ENCODE measurements at regions not wholly inside any gene's neighbourhood (a gene's known extent, or its start where the extent isn't known, plus 50 kb on each side); places are given as distances from the start of the nearest gene placed in this dataset.

DNA sequence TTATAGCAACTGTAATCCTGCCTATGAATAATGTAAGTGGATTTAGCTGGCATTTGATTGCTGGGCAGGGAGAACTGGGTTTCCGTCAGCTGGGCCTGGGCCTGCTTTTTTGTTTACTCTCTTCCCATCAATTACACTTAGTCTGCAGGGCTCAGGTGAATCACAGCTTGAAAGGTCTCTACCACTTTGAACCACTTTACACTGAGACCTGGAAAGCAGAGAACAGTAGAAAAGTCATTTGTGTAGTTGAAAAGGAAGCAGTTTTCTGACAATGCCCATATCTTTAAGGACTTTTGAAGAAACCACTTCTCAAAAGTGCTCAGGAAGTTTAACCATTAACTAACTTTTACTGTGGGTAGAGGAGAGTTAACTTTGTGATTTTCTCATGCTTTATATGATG lies 315.4 kb upstream of the SASH1 start:
- Histone ChIP-seq H3K27me3 (ENCODE audit: insufficient read depth, low read length) (no peaks in the 10 kb centered on the region), H3K79me2 (ENCODE audit: control insufficient read depth, insufficient read depth, low read length, unreplicated experiment) (no peaks in the 10 kb centered on the region), H2AFZ (ENCODE audit: low read length, unreplicated experiment) (no peak overlapping the region), H3K36me3 (ENCODE audit: insufficient read depth, low read length) (no peaks in the 10 kb centered on the region), H3K4me1 (ENCODE audit: control insufficient read depth, insufficient read depth, low read length, unreplicated experiment) (no peaks in the 10 kb centered on the region), H3K27ac (ENCODE audit: low read depth, low read length) (no peak overlapping the region), H3K4me3 (ENCODE audit: low read depth, low read length) (no peak overlapping the region)

DNA sequence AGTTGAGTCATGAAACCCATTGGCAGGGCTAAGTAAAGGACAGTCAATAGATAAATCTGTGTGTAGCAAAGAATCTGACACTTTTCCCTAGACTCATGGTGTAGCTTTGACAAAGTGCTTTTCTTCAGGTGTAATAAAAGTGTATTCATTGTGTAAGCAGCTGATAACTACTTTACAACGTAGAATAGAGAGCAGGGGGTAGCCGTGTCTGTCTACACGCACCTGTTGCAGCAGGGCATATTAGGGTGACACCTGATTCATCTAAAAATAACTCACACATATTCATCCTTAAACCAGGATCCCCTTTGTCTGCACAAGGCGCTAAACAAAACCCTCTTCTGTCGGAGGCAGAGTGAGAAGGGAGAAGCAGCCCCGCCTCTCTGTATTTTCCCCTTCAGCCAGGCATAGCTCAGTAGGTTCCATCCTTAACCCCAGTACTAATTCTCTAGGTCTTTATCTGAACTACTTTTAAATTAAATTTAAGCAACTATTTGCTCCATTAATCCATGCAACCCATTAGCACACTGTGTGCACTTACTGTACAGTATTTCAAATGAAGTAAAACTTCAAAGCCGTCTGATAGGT lies 306.7 kb upstream of the SASH1 start:
- H3K36me3 ChIP-seq (ENCODE audit: insufficient read depth, low read length) = no peaks in the 10 kb centered on the region
- no peaks in the 10 kb centered on the region for H3K4me1 ChIP-seq (ENCODE audit: control insufficient read depth, insufficient read depth, low read length, unreplicated experiment)
- peaks cover 9% of the 10 kb centered on the region for H3K27me3 ChIP-seq (ENCODE audit: insufficient read depth, low read length)
- no peak overlapping the region for H3K4me3 ChIP-seq (ENCODE audit: low read depth, low read length)
- no peaks in the 10 kb centered on the region for H3K79me2 ChIP-seq (ENCODE audit: control insufficient read depth, insufficient read depth, low read length, unreplicated experiment)
- no peak overlapping the region for H3K27ac ChIP-seq (ENCODE audit: low read depth, low read length)
- H2AFZ ChIP-seq (ENCODE audit: low read length, unreplicated experiment) = no peak overlapping the region

GRCh38 chr6:148037496-148037895 lies 305.1 kb upstream of the SASH1 start:
- H3K4me1 ChIP-seq (ENCODE audit: control insufficient read depth, insufficient read depth, low read length, unreplicated experiment) = no peaks in the 10 kb centered on the region
- H3K27ac ChIP-seq (ENCODE audit: low read depth, low read length) = no peak overlapping the region
- no peak overlapping the region for H3K4me3 ChIP-seq (ENCODE audit: low read depth, low read length)
- no peaks in the 10 kb centered on the region for H3K36me3 ChIP-seq (ENCODE audit: insufficient read depth, low read length)
- peaks cover 19% of the 10 kb centered on the region for H3K27me3 ChIP-seq (ENCODE audit: insufficient read depth, low read length)
- H2AFZ ChIP-seq (ENCODE audit: low read length, unreplicated experiment) = no peak overlapping the region
- no peaks in the 10 kb centered on the region for H3K79me2 ChIP-seq (ENCODE audit: control insufficient read depth, insufficient read depth, low read length, unreplicated experiment)

DNA sequence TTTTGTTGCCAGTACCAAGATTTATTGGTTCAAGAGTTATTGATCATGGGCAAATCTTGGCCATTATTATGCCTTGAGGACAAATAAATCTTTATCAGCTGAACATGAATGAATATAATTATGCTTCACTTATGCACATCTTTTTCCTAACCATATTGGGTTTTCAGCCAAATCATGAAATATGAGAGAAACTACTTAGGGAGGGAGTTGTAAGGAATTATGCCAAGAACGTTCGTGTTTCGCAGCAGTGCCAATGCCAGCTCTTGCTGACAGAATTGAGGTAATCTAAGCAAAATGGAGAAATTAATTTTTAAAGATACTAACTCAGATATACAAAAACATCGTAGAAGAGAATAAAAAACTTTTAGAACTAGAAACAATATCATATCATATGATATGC lies 301.1 kb upstream of the SASH1 start:
- no peak overlapping the region for H2AFZ ChIP-seq (ENCODE audit: low read length, unreplicated experiment)

DNA sequence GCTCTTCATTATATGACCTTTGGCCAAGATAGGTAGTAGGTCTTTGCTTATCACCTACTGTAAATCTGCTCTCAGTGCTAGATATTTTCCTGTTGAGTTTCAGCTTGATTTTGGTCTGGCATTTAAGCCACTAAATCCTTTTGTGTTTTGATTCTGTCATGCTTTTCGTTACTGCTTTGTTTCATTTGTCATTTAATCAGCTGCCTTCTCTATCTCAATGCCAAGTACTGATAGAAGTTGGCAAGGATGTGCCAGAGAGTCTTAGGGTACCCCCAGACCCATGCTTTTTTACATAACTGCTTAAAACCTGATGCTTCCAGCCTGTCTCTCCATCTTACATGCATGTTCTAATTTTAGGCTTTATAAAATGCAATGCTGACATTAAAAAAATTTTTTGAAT lies 300.1 kb upstream of the SASH1 start:
- no peaks in the 10 kb centered on the region for H3K4me1 ChIP-seq (ENCODE audit: control insufficient read depth, insufficient read depth, low read length, unreplicated experiment)
- no peaks in the 10 kb centered on the region for H3K79me2 ChIP-seq (ENCODE audit: control insufficient read depth, insufficient read depth, low read length, unreplicated experiment)

More for the DNA sequence above, 301.1 kb upstream of the SASH1 start:
- Histone ChIP-seq H3K4me3 (ENCODE audit: low read depth, low read length) (no peak overlapping the region), H3K79me2 (ENCODE audit: control insufficient read depth, insufficient read depth, low read length, unreplicated experiment) (no peaks in the 10 kb centered on the region), H3K27me3 (ENCODE audit: insufficient read depth, low read length) (peaks cover 18% of the 10 kb centered on the region), H3K36me3 (ENCODE audit: insufficient read depth, low read length) (no peaks in the 10 kb centered on the region), H3K27ac (ENCODE audit: low read depth, low read length) (no peak overlapping the region), H3K4me1 (ENCODE audit: control insufficient read depth, insufficient read depth, low read length, unreplicated experiment) (no peaks in the 10 kb centered on the region)

DNA sequence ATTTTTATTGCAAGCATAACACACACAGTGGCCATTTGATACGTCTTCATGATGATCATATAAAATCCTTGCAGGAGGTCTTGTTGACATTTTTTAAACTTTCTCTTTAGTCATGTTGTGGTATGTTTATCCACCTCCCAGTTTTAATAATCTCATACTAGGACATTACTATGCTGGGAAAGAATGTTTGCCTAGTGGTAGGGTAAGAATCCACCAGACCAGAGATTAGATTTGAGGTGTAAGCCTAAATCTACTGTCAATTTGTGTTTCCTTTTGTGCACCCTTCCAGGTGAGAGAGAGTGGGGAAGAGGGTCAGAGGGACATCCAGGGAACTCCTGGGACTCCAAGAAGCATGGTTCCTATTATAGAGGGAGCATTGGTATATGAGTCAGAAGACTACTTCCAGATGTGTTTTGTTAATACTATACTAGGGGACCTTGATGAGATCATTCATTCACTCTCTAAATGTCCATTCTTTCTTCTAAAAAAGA lies 298.3 kb upstream of the SASH1 start:
- Histone ChIP-seq H3K79me2 (ENCODE audit: control insufficient read depth, insufficient read depth, low read length, unreplicated experiment) (no peaks in the 10 kb centered on the region), H3K4me1 (ENCODE audit: control insufficient read depth, insufficient read depth, low read length, unreplicated experiment) (no peaks in the 10 kb centered on the region), H3K4me3 (ENCODE audit: low read depth, low read length) (no peak overlapping the region), H3K27me3 (ENCODE audit: insufficient read depth, low read length) (peaks cover 16% of the 10 kb centered on the region; the same call in 1 of the 2 replicates), H2AFZ (ENCODE audit: low read length, unreplicated experiment) (no peak overlapping the region), H3K36me3 (ENCODE audit: insufficient read depth, low read length) (no peaks in the 10 kb centered on the region), H3K27ac (ENCODE audit: low read depth, low read length) (peak overlapping the region; percentile 44)

More for the DNA sequence above, 300.1 kb upstream of the SASH1 start:
- Histone ChIP-seq H3K27me3 (ENCODE audit: insufficient read depth, low read length) (peaks cover 16% of the 10 kb centered on the region; the same call in 1 of the 2 replicates), H3K36me3 (ENCODE audit: insufficient read depth, low read length) (no peaks in the 10 kb centered on the region), H3K27ac (ENCODE audit: low read depth, low read length) (no peak overlapping the region), H3K4me3 (ENCODE audit: low read depth, low read length) (no peak overlapping the region), H2AFZ (ENCODE audit: low read length, unreplicated experiment) (no peak overlapping the region)

DNA sequence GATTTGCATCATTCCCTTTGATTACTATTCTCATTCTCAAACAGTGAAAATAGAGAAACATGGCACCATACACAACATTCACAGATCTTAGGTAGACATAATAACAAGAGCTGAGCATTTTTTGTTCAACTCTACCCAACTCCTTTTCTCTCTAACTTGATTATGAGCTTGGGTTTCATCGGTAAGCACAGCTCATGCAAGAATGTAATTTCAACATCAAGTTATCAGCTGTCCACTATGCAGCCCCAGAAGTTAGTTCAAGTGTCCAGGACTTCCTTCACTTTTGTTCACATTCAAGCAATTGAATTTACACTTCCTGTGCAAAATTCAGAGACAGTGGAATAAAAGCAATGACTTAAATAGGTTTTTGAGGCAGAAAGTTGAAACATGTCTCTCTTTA lies 297.7 kb upstream of the SASH1 start:
- no peaks in the 10 kb centered on the region for H3K36me3 ChIP-seq (ENCODE audit: insufficient read depth, low read length)
- no peak overlapping the region for H3K27ac ChIP-seq (ENCODE audit: low read depth, low read length)
- H3K79me2 ChIP-seq (ENCODE audit: control insufficient read depth, insufficient read depth, low read length, unreplicated experiment) = no peaks in the 10 kb centered on the region
- H3K27me3 ChIP-seq (ENCODE audit: insufficient read depth, low read length) = peaks cover 15% of the 10 kb centered on the region; the same call in 1 of the 2 replicates
- no peaks in the 10 kb centered on the region for H3K4me1 ChIP-seq (ENCODE audit: control insufficient read depth, insufficient read depth, low read length, unreplicated experiment)
- no peak overlapping the region for H2AFZ ChIP-seq (ENCODE audit: low read length, unreplicated experiment)
- H3K4me3 ChIP-seq (ENCODE audit: low read depth, low read length) = no peak overlapping the region

- Histone ChIP-seq H2AFZ (ENCODE audit: low read length, unreplicated experiment) (no peak overlapping the region), H3K79me2 (ENCODE audit: control insufficient read depth, insufficient read depth, low read length, unreplicated experiment) (no peaks in the 10 kb centered on the region), H3K27ac (ENCODE audit: low read depth, low read length) (no peak overlapping the region), H3K4me3 (ENCODE audit: low read depth, low read length) (no peak overlapping the region), H3K27me3 (ENCODE audit: insufficient read depth, low read length) (no peaks in the 10 kb centered on the region), H3K36me3 (ENCODE audit: insufficient read depth, low read length) (no peaks in the 10 kb centered on the region), H3K4me1 (ENCODE audit: control insufficient read depth, insufficient read depth, low read length, unreplicated experiment) (no peaks in the 10 kb centered on the region)
Observed at GRCh38 chr6:148053209-148053608, 289.4 kb upstream of the SASH1 start.

DNA sequence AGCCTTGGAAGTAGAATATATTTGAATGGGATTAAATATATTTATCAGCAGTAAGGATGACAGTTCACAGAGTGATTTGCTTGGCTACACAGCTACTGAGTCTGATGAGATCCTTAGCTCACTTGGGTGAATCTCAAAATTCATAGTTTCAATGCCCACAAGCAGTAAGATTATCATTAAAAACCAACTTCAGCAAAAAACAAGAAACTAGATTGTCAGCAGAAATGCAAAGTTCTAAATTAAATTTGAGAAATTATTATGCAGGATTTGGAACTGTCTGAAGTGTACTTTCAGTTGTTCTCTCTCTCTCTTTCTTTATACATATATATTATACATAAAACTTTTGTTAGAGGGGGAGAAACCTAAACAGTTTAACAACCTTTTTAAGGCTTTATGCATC lies 288.8 kb upstream of the SASH1 start:
- no peaks in the 10 kb centered on the region for H3K27me3 ChIP-seq (ENCODE audit: insufficient read depth, low read length)
- H3K36me3 ChIP-seq (ENCODE audit: insufficient read depth, low read length) = no peaks in the 10 kb centered on the region
- no peaks in the 10 kb centered on the region for H3K79me2 ChIP-seq (ENCODE audit: control insufficient read depth, insufficient read depth, low read length, unreplicated experiment)
- no peak overlapping the region for H3K4me3 ChIP-seq (ENCODE audit: low read depth, low read length)
- no peak overlapping the region for H2AFZ ChIP-seq (ENCODE audit: low read length, unreplicated experiment)
- H3K27ac ChIP-seq (ENCODE audit: low read depth, low read length) = no peak overlapping the region
- no peaks in the 10 kb centered on the region for H3K4me1 ChIP-seq (ENCODE audit: control insufficient read depth, insufficient read depth, low read length, unreplicated experiment)

DNA sequence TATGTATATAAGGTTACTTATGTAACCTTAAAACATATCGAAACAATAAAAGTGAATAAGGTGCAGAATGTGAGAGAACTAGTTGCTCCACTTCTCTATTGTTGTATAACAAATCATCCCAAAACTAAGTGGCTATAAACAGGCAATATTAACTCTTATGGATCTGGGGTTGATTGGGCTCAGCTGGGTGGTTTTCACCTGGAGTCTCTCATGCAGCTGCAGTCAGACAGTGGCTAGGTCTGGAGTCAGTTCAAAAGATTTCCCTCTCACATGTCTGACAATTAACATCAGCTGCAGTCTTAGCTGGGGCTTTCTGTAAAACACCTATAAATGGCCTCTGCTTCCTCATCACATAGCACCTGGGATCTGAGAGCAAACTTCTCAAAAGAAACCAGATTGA lies 288.4 kb upstream of the SASH1 start:
- no peak overlapping the region for H3K27ac ChIP-seq (ENCODE audit: low read depth, low read length)
- H3K4me3 ChIP-seq (ENCODE audit: low read depth, low read length) = no peak overlapping the region
- no peaks in the 10 kb centered on the region for H3K79me2 ChIP-seq (ENCODE audit: control insufficient read depth, insufficient read depth, low read length, unreplicated experiment)
- no peak overlapping the region for H2AFZ ChIP-seq (ENCODE audit: low read length, unreplicated experiment)
- H3K27me3 ChIP-seq (ENCODE audit: insufficient read depth, low read length) = no peaks in the 10 kb centered on the region
- H3K4me1 ChIP-seq (ENCODE audit: control insufficient read depth, insufficient read depth, low read length, unreplicated experiment) = no peaks in the 10 kb centered on the region
- no peaks in the 10 kb centered on the region for H3K36me3 ChIP-seq (ENCODE audit: insufficient read depth, low read length)

GRCh38 chr6:148055419-148055818 lies 287.2 kb upstream of the SASH1 start:
- H3K36me3 ChIP-seq (ENCODE audit: insufficient read depth, low read length) = no peaks in the 10 kb centered on the region
- H3K4me1 ChIP-seq (ENCODE audit: control insufficient read depth, insufficient read depth, low read length, unreplicated experiment) = no peaks in the 10 kb centered on the region

More at GRCh38 chr6:148055419-148055818, 287.2 kb upstream of the SASH1 start:
- Histone ChIP-seq H3K27me3 (ENCODE audit: insufficient read depth, low read length) (no peaks in the 10 kb centered on the region), H3K4me3 (ENCODE audit: low read depth, low read length) (no peak overlapping the region), H3K79me2 (ENCODE audit: control insufficient read depth, insufficient read depth, low read length, unreplicated experiment) (no peaks in the 10 kb centered on the region), H3K27ac (ENCODE audit: low read depth, low read length) (no peak overlapping the region), H2AFZ (ENCODE audit: low read length, unreplicated experiment) (no peak overlapping the region)

All from ACC112 (cell line).